Fibroblast of skin of left biceps (primary cell): ENCODE measurements at regions not wholly inside any gene's neighbourhood (a gene's known extent, or its start where the extent isn't known, plus 50 kb on each side); places are given as distances from the start of the nearest gene placed in this dataset.

Experiments
- DNase-seq, 2 experiments: peaks; one replicate each; pipeline ENCODE4 v3.0.0-alpha.2; 2013; ENCODE audit warnings: low read depth in 2 of 2

DNA sequence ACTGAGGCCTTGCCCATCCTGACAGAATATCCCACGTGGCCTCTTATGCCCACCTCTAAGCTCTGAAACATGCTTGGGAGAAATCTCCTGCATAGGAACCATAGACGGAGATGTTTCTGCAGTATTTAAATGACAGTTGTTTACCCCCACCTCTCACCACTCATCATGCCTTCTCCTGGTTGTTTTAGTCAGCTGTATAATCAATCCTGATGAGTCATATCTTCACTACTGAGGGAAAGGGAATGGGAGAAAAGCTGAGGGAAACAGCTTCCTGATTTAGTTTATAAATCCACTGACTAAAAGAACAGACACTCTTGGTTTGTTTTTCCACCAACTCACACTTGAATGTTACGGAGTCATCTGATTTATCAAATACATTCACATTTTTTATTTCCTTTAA lies 113.2 kb upstream of the TENT5A start:
- DNase-seq: peak; percentile 36 to 49

DNA sequence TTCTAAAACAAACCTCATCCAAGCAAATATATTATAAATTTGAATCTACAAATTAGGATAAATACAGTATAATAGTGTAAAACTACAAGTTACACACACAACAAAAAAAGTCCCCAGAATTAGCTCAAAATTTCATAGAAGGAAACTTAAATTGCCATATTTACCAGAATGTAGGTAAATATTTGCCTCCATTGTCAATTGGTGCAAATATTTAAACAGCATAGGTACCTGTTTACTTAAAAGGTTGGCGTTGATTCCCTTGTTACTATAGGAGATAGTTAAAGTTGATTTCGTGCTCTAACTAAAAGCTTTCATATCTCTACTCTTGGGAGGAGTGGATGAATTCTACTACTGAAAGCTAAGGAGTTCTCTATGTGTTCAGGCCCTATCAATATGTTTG lies 111.6 kb upstream of the TENT5A start:
- DNase-seq: no peak

DNA sequence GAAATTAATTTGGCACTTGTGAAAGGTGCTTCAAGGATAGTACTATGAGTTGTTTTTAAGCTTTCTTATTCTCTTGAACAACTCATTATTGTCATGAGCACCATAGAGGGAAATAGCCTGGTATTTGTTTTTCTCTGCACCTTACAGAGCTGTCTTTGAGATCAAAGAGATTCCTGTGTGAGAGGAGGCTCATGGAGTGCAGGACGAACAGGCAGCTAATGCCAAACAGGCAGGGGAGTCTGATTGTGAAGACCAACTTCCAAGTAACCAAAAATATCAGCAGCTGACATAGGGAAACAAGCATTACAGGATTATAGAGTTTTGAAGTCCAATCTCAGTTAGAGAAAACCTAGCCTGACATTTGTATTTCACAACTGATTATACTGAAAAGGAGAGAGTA lies 110.6 kb upstream of the TENT5A start:
- no peak for DNase-seq

DNA sequence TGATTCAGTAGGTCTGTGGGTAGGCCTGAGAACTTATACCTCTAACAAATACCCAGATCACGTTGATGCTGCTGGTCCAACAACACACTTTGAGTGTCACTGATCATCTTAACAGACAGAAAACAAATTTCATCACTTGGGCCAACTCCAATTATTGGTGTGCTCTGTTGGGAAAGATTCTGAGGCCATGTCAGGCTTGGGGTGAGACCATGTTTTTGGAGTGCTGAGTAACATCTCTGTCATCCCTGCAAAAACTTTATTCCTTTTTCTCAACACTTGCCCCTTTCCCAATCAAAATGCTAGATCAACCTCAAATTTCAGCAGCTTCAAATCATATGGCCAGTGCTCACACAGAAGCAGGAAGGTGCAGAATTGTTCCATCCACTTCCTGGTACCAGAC lies 108.8 kb upstream of the TENT5A start:
- no peak for DNase-seq

DNA sequence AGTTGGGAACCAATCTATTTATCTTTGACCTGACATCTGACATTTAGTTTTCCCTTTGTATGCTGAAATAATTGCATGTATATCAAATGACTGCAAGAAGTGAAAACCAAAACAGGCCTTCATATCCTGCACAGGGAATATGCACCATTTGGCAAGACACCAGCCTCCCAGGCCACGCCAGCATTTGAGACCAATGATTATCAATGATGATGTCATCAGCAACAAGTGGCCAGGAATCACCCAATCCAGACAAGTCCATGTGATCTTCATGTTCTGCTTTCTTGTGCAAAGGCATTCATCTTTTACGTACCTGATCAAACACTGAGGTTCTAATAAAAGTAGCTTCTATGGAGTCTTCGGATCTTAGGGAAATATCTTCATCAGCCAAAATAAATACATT lies 107.4 kb upstream of the TENT5A start:
- DNase-seq: no peak

DNA sequence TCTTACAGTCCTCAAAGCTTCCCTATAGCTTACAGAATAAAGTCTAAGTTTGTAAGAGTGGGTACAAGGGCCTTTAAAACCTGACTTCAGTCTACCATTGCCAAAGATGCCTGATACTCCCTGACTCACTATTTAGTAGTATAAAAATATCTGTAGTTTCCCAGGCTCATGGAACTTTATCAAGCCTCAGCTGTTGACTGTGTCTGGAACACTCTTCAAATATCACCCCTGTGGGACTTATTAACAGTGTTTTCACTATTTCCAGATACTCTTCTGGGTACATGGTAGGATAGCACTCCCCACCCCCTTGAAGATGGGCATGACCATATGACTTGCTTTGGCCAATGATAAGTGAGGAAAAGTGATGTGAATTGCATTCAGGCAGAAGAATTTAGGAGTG lies 105.3 kb upstream of the TENT5A start:
- DNase-seq: no peak

DNA sequence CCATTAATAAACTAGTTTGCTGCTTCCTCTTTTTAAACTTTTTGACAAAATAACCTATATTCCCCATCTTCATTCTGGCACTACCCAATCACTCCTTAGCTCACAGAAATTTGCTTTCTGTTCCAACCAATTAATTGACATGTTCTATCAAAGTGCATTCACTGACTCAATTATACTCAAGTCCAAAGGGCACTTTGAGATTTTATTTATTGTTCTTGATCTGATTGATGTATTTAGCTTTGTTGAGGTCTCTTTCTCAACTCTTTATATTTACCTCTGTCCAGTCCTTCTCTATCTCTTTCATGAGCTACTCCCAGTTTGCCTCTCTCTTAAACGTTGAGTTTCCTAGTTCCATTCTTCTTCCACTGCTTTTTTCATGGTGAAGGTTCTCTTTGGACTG lies 104.4 kb upstream of the TENT5A start:
- DNase-seq: no peak

DNA sequence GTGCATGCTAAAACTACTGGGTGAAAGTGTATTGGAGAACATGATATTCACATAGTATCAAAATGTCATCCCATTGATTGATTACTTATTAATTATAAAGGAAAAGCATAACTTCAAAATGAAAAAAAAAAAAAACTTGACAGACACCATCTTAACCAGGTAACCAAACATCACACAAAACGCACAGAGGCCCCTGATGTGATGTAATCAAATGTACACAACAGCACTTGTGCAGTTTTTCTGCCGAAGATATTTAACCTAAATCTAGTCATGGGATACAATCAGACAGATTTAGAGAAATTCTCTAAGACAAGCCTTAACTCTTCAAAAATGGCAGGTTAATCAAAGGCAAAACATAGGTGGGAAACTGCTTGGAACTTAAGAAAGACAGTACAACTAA lies 102.0 kb upstream of the TENT5A start:
- no peak for DNase-seq

DNA sequence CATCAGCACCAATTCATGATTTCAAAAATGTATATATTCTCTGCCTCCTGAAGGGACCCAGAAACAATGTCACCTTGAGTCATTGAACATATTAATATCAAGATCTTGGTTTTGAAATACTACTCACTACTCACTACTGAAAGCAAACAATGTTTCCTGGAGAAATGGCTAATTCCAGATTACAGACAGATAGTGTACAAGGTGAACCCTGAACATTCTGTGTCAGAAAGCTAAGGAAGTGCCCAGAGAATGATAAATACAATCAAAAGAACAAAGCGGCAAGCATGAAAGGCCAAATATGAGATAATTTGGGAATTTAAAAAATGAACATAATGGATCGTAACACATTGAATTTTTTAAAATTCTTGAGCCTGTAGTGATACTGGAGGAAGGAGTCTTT lies 101.5 kb upstream of the TENT5A start:
- no peak for DNase-seq

DNA sequence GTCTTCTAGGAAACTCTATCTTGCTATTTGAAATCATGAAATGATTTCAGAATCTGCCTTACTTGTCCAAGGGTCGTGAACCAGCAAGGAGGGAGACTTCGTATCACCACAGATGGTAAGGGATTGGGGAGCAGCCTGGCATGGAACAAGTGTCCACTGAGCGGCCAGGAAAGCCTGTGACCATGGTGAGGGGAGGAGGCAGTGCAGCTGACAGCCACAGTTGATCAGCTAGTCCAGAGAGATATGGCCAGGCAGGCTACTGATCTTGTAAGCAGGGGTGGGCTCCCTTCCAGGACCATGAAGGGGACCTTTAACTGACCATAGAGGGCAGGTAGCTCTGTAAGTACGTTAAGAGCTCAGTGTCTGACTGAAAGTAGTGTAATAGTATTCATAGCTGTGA lies 96.8 kb upstream of the TENT5A start:
- no peak for DNase-seq

DNA sequence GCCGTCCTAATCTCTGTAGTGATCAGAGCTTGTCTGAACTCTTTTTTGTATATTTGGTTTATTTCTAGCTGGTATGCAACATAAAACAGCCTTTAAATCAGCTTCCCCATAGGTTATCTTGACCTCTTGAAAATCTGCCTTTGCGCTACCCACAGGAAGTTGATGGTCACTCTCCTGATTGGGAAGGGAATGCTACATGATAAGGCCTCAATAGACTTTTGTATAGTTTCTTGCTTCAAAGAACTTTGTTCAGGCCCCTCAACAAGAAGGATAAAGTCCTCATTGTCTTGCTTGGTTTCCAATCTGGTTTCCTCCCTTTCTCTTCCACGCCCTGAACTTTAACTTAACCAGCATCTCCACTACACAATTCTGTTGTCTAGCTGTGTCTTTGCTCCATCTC lies 95.4 kb upstream of the TENT5A start:
- no peak for DNase-seq

DNA sequence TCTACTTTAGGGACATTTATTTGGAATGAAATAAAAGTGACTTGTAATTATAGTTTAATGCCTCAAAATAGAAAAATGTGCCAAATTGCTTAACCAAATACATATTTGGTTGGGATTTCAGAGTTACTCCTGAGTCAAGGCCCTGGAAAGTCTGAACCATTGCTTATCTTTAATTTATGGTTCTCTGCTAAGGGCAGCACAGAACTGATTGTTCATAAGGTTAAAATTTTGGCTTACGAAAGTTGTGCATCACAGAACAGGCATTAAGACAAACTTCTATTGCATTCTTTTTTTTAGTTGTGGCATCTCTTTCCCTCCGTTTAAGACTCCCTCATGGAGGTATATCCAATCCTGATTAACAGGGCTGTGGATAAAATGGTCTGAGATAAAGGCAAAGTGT lies 92.2 kb upstream of the TENT5A start:
- DNase-seq: no peak

DNA sequence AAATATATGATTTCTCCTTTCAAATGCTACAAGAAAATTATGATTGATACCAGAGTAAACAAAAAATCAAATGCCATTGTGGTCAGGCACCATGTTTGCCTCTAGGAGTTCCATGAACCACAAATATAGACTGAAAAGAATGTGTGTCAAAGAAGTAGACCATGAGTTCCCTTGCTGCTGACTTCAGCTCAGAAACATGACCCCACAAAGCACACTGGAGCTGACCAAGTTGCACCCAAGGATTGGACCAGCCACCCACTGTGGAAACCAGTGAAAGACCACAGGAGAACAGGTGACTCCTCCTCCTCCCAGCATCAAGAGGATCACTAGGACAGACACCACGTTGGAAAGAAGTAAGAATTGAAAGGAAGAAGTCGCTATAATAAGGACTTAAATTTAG lies 90.8 kb upstream of the TENT5A start:
- no peak for DNase-seq

DNA sequence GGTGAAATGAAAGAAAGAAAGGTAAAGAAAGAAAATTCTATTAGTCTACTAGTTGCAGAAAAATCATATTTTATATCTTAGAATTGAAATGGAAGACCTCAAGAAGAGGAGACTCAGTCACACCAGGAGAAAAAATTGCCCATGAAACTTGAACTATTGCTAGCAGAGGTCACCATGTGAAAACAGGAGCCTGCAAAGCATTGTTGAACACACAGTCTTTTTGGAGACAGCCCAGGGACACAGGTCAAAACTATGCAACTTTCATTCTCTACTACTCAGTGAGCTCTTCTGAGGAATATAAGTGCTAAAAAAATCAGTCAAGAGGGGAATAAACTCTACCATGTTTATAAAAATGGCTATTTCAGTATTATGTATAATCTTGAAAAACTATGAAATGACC lies 89.8 kb upstream of the TENT5A start:
- no peak for DNase-seq

DNA sequence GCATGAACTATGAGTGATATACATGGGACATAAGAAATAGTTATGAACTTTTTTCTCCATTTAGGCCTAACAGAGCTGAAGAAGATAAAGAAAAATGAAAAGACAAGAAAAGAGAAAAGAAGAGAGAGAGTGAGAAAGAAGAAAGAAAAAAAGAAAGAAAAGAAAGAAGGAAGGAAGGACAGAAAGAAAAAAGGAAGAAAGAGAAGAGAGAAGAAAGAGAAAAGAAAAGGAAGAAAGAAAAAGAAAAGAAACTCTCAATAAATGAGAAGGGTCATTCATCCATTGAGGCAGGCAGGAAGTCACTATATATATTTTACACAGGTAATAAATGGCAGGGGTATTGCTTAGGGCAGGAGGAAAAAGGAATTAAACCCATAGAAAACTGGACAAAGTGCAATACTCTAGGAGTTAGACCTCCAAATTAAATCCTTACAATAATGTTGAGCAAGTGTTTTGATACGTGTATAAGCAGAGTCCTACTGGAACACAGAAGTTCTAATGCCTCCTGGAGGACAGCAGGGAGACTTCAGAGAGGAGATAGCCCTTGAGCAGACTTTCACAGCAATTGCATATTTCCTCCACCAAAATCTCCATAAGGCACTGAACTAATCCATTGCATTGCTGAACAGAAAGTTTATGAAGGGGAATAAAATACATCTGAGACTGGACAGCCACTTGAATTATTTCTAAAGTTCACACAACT lies 86.4 kb upstream of the TENT5A start:
- no peak for DNase-seq

DNA sequence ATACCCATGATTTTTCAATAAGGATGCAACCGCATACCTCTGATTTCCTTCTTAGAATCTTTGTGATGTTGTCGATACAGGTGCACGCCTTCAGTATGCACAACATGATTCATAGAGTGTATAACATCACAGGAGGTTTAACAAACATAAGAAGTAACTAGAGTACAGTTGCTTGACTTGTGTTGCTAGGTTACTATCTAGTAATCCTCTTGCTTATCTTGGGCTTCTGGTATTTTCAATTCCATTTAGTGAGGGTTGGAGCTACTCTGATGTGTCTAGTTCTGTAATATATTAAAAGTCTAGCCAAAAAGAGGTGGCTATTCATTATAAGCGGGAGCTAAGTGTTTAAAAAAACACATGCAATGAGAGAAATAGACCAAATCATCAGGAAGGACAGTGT lies 85.5 kb upstream of the TENT5A start:
- DNase-seq: no peak

DNA sequence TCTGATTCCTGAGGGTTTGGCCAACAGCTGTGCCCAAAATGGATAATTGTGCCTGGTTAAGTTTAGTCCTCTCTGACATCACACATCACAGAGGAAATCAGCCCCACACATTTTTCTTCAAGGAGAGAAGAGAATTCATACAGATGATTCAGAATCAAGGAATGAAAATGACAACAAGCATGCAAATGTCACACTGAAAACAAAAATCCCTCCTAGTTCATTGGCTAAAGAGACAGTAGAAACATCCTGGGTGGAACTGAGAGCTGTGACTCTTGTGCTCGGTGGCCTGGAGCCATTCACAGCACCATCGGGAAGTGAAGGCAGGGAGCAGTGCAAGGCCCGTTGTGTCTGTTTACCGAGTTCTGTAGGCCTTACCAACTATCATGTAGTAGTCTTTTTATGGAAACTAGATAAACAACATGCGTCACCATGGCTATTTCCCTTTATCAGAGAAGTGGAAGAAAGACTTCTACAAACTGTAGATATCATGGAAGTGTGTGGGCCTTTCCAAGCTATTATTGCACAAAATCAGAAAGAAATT lies 81.7 kb upstream of the TENT5A start:
- peak; percentile 20 to 30 for DNase-seq

DNA sequence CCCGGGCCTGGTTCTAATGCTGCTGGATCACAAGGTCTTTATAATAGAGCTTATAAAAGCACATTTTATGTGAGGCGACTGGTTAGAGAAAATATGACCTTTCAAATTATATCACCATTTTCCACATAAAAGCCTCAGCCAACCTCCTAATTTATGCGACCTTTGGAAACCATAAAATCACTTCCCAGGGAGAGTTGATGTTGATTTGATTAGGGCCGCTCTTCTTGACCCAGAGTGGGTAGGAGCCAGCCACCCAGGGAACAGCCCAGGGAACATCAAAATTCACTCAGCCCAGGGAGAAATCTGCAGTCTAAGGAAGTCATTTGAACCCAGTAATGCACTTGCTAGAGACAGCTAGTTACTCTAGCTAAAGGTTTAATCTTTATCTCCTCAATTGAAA lies 79.8 kb upstream of the TENT5A start:
- DNase-seq: no peak

DNA sequence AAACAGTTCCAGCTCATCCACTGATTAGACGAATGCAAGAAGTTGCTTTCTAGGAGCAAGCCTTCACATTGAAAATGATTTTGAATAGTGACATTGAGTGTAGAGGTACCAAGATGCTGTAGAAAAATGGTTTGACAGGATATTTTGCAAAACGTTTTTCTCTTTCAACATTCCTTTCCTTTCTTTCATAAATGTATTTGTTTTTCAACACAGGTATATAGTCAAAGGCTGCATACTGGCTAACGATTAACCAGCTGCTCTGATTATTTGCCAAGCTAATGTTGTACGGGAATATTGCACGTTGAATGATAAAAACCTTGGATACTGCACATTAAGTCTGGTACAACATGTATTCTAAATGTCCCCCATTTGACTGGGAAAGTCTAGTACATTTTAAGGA lies 78.8 kb upstream of the TENT5A start:
- no peak for DNase-seq

DNA sequence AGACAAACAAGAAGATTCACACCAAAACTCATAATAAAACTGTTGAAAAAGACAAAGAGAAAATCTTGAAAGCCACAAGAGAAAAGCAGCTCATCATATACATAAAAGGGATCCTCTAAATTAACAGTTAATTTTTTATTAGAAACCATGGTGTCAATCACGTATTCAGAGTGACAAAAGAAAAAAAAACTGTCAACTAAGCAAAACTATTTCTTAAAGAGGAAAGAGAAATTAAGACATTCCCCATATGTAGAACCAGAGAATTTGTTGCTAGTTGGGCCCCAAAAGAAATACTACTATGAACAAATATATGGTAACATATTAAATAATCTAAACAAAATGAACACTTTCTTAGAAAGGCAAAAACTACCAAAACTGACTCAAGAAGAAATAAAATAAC lies 74.3 kb upstream of the TENT5A start:
- no peak for DNase-seq

DNA sequence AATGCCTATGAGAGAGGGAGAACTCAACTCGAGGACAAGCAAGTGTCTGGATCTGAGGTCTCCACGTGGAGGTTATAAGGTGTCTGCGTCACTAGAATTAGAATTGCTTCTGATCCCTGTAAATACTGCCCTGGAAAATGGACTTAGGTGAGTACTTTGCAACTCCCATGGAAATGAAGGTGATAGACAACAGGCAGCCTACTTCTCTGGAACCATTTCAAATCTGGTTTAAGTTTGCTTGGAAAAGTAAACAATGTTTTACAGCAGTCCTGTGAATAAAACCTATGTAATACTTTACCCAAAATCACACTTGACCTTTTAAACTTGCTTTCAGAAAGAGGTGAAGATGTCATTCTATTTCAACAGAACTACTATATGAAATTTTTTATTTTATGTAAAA lies 70.1 kb upstream of the TENT5A start:
- no peak for DNase-seq

DNA sequence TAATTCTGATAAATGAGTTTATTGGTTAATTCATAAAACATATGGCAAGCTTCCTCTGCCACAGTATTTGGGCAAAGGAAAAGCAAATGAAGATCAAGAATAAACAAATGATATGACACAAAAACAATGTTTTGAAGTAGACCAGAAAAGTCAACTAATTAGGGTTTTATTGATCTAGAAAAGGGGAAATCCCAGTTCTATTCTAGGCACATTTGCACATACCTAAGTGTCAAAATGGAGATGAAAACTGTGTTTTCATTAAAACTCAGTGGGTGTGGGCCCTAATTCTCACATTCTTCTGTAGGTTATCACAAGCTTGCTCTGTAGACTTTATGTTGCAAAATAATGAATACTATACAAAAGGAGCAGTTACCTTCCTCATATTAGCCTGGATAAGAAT lies 69.0 kb upstream of the TENT5A start:
- DNase-seq: no peak

DNA sequence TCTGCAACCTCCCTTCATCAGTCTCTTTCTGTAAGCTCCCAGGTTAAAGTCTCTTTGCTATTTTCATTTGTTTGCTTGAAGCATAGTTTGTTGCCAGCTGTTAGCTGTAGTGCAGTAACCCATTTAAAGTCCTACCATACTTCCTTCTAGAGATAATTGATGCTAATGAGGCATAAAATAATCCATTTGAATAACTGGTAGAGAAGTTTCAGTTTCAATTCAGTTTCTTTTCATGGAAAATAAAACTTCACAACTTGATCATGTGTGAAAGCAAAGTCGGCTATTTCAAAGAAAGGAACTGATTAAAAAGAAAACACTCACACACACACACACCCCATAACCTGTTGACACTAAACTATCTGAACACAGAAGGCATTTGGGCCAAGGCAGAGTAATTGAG lies 68.5 kb upstream of the TENT5A start:
- no peak for DNase-seq

DNA sequence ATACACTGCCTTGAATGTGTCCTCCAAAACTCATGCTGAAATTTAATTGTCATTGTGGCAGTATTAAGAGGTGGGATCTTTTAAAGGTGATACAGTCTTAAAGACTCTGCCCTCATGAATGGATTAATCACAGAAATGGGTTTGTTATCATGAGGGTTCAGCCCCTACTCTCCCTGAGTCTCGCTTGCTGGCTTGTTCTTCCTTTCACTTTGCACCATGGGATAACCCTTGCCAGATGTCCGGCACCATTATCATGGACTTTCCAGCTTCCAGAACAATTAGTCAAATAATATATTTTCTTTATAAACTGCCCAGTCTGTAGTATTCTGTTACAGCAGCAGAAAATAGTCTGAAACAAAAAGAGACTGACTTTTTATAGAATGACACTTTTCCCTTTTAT lies 67.9 kb upstream of the TENT5A start:
- DNase-seq: no peak
